ENCODE measurements at regions not wholly inside any gene's neighbourhood (a gene's known extent, or its start where the extent isn't known, plus 50 kb on each side); places are given as distances from the start of the nearest gene placed in this dataset.
"Not testable (repeated sequence)": the region's sequence is repeated elsewhere in the genome, so short reads cannot be mapped to it uniquely, and the experiment has no call there.

DNA sequence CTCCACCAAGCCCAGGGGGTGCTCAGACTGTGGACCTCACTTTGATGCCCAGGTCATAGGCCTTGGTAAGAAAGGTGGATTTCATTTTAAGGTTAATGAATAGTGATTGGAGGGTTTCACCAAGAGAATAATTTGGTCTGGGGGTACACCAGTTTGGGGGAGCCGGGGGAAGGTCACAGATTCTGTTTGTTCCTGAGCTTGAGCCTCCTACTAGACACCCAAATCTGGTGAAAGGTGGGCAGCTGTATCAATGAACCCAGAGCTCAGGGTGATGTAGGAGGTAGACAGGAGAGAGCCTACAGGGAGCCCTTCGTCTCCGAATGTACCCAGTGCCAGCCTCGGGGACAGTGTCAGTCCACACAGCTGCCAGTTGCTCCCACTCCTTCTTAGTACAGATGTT, 63.7 kb upstream of the ATP12A start:
- DNase-seq = no peak
- in situ Hi-C loops (cut with MboI; ENCODE audit: low pct_unique_long_range_greater_than_20kb, low sequenced_read_pairs) = no loop called here

- in situ Hi-C loops (cut with MboI; ENCODE audit: low pct_unique_long_range_greater_than_20kb, low sequenced_read_pairs) = no loop called here
- DNase-seq = no peak
These were observed 62.8 kb upstream of the ATP12A start for GRCh38 chr13:24617256-24618010.

DNA sequence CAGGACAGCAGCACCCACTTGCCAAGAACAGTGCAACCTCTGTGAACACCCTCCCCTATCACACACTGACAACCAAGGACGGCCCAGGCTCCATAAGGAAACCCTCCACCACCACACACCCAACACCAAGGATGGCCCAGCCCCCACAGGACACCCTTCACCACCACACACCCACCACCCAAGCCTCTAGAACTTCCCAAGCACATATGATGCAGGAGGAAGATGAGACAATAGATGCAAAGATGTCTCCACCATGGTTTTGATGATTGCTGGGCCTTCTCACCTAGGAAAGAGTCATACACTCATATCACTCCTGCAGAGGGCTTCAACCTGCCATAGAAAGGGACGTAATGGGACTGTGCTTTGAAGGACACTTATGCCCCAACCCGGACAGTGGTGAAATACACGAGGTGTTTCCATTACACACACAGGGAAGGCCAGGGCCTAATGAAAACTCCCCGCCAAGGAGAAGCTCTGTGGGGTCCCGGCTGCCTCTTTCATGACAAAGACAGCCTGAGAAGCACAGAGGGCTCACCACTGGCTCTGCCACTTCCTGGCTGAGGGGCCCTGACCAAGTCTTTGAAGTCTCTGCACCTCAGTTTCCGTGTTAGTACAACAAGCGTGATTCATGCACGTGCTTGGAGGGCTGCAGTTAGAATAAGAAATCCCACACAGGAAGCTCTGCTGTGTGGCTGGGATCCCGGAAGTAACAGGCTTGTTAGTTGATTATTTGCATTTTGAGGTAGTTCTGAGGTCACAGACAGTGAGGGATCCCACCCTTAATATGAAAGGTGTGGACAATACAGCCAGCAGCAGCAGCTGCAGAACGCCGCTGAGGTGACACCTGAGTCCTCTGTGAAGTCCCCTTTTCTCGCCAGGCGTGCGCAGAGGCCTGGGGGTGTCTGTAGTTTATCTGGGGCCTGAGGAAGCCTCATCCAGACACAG, 61.9 kb upstream of the ATP12A start:
- DNase-seq = peak; percentile 79
- in situ Hi-C loops (cut with MboI; ENCODE audit: low pct_unique_long_range_greater_than_20kb, low sequenced_read_pairs) = no loop called here

GRCh38 chr13:24619282-24619681, 60.9 kb upstream of the ATP12A start:
- DNase-seq = peak; percentile 67
- in situ Hi-C loops (cut with MboI; ENCODE audit: low pct_unique_long_range_greater_than_20kb, low sequenced_read_pairs) = no loop called here

GRCh38 chr13:24622481-24623148, 57.6 kb upstream of the ATP12A start:
- DNase-seq; in situ Hi-C loops (cut with MboI; ENCODE audit: low pct_unique_long_range_greater_than_20kb, low sequenced_read_pairs): not testable (repeated sequence)

GRCh38 chr13:24623149-24623665, 57.0 kb upstream of the ATP12A start:
- in situ Hi-C loops (cut with MboI; ENCODE audit: low pct_unique_long_range_greater_than_20kb, low sequenced_read_pairs) = no loop called here
- DNase-seq = no peak

DNA sequence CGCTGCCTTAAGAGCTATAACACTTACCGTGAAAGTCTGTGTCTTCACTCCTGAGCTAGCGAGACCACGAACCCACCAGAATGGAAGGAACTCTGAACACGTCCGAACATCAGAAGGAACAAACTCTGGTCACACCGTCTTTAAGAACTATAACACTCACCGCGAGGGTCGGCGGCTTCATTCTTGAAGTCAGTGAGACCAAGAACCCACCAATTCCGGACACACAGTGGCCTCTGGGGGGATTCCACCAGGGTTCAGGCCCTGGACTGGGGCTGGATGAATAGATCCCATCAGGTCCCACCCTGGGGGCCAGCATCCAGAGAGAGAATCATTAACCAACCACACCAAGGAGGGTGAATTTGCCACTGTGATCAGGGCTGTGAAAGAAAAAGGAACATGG, 55.8 kb upstream of the ATP12A start:
- in situ Hi-C loops (cut with MboI; ENCODE audit: low pct_unique_long_range_greater_than_20kb, low sequenced_read_pairs) = no loop called here
- no peak for DNase-seq

DNA sequence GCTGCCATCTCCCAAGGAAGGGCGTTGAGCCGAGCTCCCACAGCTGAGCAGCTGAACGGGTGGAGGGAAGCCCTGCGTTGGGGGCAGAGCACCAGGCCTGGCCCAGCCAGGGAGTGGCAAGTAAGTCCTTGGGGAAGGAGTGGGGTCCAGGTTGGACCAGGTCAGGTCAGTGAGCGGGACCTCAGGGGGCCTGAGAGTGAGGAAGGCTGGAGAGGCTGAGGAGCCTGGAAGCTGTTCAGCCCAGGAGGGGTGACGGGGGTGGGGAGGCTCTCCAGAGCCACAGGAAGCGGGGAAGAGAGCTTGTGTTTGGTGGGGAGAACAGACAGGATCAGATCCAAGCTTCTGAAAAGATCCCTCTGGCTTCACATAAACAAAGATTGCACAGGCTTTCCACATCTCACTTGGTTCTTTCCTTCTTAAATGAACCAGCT, 55.4 kb upstream of the ATP12A start:
- in situ Hi-C loops (cut with MboI; ENCODE audit: low pct_unique_long_range_greater_than_20kb, low sequenced_read_pairs) = no loop called here
- DNase-seq = no peak

- in situ Hi-C loops (cut with MboI; ENCODE audit: low pct_unique_long_range_greater_than_20kb, low sequenced_read_pairs) = no loop called here
- peak; percentile 55 for DNase-seq
These were observed 54.9 kb upstream of the ATP12A start for GRCh38 chr13:24625331-24625731.

GRCh38 chr13:24625870-24626849, 54.0 kb upstream of the ATP12A start:
- no peak for DNase-seq
- in situ Hi-C loops (cut with MboI; ENCODE audit: low pct_unique_long_range_greater_than_20kb, low sequenced_read_pairs) = no loop called here

GRCh38 chr13:24627090-24627714, 53.0 kb upstream of the ATP12A start:
- DNase-seq = no peak
- in situ Hi-C loops (cut with MboI; ENCODE audit: low pct_unique_long_range_greater_than_20kb, low sequenced_read_pairs) = no loop called here

DNA sequence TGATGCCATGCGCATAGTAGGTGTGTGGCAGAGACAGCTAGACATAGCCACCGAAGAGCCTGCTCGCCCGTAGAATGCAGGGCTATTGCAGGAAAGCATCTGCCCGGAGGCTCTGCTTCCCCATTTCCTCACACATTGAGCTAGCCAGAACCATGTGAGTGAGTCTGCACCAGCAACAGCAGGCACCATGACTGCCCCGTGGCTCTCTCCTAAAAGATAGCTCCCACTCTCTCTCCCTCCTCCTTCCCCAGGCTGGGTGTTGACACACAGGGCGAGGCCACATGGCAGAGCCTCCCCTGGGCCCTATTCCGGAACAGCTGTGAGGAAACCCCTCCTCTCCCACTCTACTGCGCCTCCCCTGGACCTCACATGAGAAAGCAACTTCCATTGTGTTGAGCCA, 52.3 kb upstream of the ATP12A start:
- in situ Hi-C loops (cut with MboI; ENCODE audit: low pct_unique_long_range_greater_than_20kb, low sequenced_read_pairs) = no loop called here
- DNase-seq = no peak

- in situ Hi-C loops (cut with MboI; ENCODE audit: low pct_unique_long_range_greater_than_20kb, low sequenced_read_pairs) = no loop called here
These were observed 50.9 kb upstream of the ATP12A start for GRCh38 chr13:24629320-24629719.

DNA sequence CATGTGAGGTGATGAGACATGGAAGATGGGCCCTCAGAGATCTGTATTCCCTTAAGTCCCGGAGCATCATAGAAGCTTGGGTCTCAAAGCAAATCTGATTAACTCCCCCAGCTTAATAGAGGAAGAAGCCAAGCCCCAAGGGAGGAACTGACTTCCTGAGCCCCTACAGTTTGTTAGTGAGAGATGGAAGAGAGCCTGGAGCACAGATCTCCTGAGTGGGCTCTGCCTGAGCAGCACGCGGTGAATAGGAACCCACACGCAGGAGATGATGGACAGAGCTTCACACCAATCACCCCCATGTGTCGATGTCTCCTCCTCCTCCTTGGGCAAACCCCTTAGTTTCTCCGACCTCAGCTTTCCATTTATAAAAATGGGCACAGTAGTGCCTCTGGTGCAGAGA, 50.1 kb upstream of the ATP12A start:
- in situ Hi-C loops (cut with MboI; ENCODE audit: low pct_unique_long_range_greater_than_20kb, low sequenced_read_pairs) = no loop called here
- no peak for DNase-seq

More at GRCh38 chr13:24629320-24629719, 50.9 kb upstream of the ATP12A start:
- no peak for DNase-seq

Data from KBM-7 (cell line).